ENCODE measurements at regions not wholly inside any gene's neighbourhood (a gene's known extent, or its start where the extent isn't known, plus 50 kb on each side); places are given as distances from the start of the nearest gene placed in this dataset.

DNA sequence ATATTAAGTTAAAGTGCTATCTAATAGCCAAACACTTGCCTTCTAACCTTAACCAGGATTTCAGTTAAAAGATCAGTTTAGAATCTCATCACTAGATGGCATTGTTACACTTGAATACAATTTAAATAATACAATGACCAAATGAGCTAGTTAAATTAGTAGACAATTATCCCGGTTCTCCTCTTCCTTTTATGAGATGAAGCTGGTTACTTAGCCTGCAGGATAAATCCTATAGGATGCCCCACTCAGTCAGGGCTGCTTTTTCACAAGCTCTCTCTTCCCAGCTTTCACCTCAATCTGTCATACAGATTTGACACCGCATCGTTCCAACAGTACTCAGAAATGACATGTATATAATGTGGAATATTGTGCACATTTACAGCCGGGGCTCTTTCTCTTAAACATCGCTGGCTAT lies 678.8 kb downstream of the KCNJ3 start:
- H3K4me1 ChIP-seq (ENCODE audit: control insufficient read depth, insufficient read depth, low read length), result no peaks in the 10 kb centered on the region
- no peak overlapping the region for H2AK5ac ChIP-seq (ENCODE audit: low read depth, low read length)
- peak; percentile 35 for DNase-seq
- no peak overlapping the region for H4K91ac ChIP-seq (ENCODE audit: insufficient read depth, low read depth, low read length)
- H2BK5ac ChIP-seq (ENCODE audit: low read depth, low read length, poor library complexity, severe bottlenecking), result no peak overlapping the region
- H3K27me3 ChIP-seq (ENCODE audit: control insufficient read depth, insufficient read depth, low read length), result no peaks in the 10 kb centered on the region
- H3K4ac ChIP-seq (ENCODE audit: low read depth, low read length), result no peak overlapping the region
- no peak overlapping the region for H3K27ac ChIP-seq (ENCODE audit: insufficient read depth, low read length)
- no peak overlapping the region for H2BK15ac ChIP-seq (ENCODE audit: low read depth, low read length)
- H3K14ac ChIP-seq (replicated peaks; ENCODE audit: low read depth, low read length), result no peak overlapping the region
- H2AK9ac ChIP-seq (replicated peaks; ENCODE audit: low read depth, low read length, poor library complexity), result no peak overlapping the region
- H4K20me1 ChIP-seq (ENCODE audit: insufficient read depth, low read length), result no peaks in the 10 kb centered on the region
- CTCF ChIA-PET, result interaction anchor here (0.7 to 2.7 kb wide), 6 partner anchors 8 to 1973 kb away, joined by 3 to 11 read pairs (median 4); no protein-coding TSS in a partner anchor
- H3K79me1 ChIP-seq (ENCODE audit: low read depth in 1 of 2, low read length in 2 of 2), result no peaks in the 10 kb centered on the region
- TF ChIP-seq RAD21 (IDR thresholded peaks at IDR 0.05; ENCODE audit: low read length), result peak; percentile 46
- no peak for TF ChIP-seq MAZ (IDR thresholded peaks at IDR 0.05; ENCODE audit: borderline replicate concordance, low read depth, low read length)
- TF ChIP-seq BHLHE40 (IDR thresholded peaks at IDR 0.05; ENCODE audit: low read depth, low read length), result no peak
- no peak for TF ChIP-seq CEBPB (IDR thresholded peaks at IDR 0.05; ENCODE audit: low read depth, low read length)
- no peak for TF ChIP-seq MXI1 (IDR thresholded peaks at IDR 0.05; ENCODE audit: borderline replicate concordance, low read depth, low read length)
- TF ChIP-seq, protein P1, sequence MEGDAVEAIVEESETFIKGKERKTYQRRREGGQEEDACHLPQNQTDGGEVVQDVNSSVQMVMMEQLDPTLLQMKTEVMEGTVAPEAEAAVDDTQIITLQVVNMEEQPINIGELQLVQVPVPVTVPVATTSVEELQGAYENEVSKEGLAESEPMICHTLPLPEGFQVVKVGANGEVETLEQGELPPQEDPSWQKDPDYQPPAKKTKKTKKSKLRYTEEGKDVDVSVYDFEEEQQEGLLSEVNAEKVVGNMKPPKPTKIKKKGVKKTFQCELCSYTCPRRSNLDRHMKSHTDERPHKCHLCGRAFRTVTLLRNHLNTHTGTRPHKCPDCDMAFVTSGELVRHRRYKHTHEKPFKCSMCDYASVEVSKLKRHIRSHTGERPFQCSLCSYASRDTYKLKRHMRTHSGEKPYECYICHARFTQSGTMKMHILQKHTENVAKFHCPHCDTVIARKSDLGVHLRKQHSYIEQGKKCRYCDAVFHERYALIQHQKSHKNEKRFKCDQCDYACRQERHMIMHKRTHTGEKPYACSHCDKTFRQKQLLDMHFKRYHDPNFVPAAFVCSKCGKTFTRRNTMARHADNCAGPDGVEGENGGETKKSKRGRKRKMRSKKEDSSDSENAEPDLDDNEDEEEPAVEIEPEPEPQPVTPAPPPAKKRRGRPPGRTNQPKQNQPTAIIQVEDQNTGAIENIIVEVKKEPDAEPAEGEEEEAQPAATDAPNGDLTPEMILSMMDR (conservative IDR thresholded peaks at IDR 0.05; ENCODE audit: low read depth, low read length), result peak; percentile 43
- TF ChIP-seq NFE2L2 (IDR thresholded peaks at IDR 0.05; ENCODE audit: low read depth, low read length), result no peak
- TF ChIP-seq SMC3 (IDR thresholded peaks at IDR 0.05; ENCODE audit: low read depth, low read length), result peak; percentile 31; the same call in 1 of the 2 replicates
- TF ChIP-seq FOS (IDR thresholded peaks at IDR 0.05; ENCODE audit: low read depth, low read length), result no peak
- no TSS peak for BruUV-seq (replicated peaks)
- no peaks in the 10 kb centered on the region for H3K9me3 ChIP-seq (ENCODE audit: control insufficient read depth, insufficient read depth, low read length)
- in situ Hi-C loops (cut with MboI; ENCODE audit: low sequenced_read_pairs) (loop anchor here (25.0 kb wide), 2 partner anchors 1210 to 1960 kb away; partner anchors contain the start of gene ERMN), dilution Hi-C loops (cut with HindIII; ENCODE audit: low sequenced_read_pairs, unreplicated experiment) (no loop called here), intact Hi-C loops (cut with micrococcal nuclease) (loop anchor here (2.0 to 5.0 kb wide), 4 partner anchors 955 to 1680 kb away; partner anchors contain the start of gene NR4A2)
- H2BK20ac ChIP-seq (ENCODE audit: low read depth, low read length), result no peak overlapping the region
- H4K5ac ChIP-seq (ENCODE audit: low read depth, low read length), result no peak overlapping the region
- H3K56ac ChIP-seq (ENCODE audit: extremely low read depth, insufficient read depth, low read length), result no peak overlapping the region
- no peaks in the 10 kb centered on the region for H3K36me3 ChIP-seq (ENCODE audit: control insufficient read depth, insufficient read depth, low read length)
- H4K8ac ChIP-seq (ENCODE audit: low read depth in 2 of 2, low read length in 2 of 2), result no peak overlapping the region
- no CpG with 5 or more reads among the region's 5 CpGs for WGBS, 2 experiments (ENCODE audit: extremely low coverage in 2 of 2, insufficient read length in 1 of 2)
- no peak overlapping the region for H3K23ac ChIP-seq (ENCODE audit: low read depth, low read length)
- ATAC-seq (ENCODE audit: low read depth), result no peak
- no peak overlapping the region for H3K18ac ChIP-seq (ENCODE audit: low read depth, low read length)
- no peak overlapping the region for H3K4me3 ChIP-seq (ENCODE audit: insufficient read depth, low read depth, low read length)
- H3K9me1 ChIP-seq (ENCODE audit: insufficient read depth, low read length), result no peaks in the 10 kb centered on the region
- POLR2A ChIA-PET (ENCODE audit: unreplicated experiment), result no interaction called here
- no peak overlapping the region for H3K9ac ChIP-seq (ENCODE audit: low read depth, low read length)
- no peak overlapping the region for H2BK120ac ChIP-seq (ENCODE audit: low read depth, low read length)
- peak overlapping the region; percentile 50; the same call in 1 of the 2 replicates for H3K4me2 ChIP-seq (ENCODE audit: low read depth, low read length)
- H2AFZ ChIP-seq (replicated peaks; ENCODE audit: low read length, poor library complexity), result no peak overlapping the region

Data from IMR-90 (cell line).